ENCODE measurements at regions not wholly inside any gene's neighbourhood (a gene's known extent, or its start where the extent isn't known, plus 50 kb on each side); places are given as distances from the start of the nearest gene placed in this dataset.

DNA sequence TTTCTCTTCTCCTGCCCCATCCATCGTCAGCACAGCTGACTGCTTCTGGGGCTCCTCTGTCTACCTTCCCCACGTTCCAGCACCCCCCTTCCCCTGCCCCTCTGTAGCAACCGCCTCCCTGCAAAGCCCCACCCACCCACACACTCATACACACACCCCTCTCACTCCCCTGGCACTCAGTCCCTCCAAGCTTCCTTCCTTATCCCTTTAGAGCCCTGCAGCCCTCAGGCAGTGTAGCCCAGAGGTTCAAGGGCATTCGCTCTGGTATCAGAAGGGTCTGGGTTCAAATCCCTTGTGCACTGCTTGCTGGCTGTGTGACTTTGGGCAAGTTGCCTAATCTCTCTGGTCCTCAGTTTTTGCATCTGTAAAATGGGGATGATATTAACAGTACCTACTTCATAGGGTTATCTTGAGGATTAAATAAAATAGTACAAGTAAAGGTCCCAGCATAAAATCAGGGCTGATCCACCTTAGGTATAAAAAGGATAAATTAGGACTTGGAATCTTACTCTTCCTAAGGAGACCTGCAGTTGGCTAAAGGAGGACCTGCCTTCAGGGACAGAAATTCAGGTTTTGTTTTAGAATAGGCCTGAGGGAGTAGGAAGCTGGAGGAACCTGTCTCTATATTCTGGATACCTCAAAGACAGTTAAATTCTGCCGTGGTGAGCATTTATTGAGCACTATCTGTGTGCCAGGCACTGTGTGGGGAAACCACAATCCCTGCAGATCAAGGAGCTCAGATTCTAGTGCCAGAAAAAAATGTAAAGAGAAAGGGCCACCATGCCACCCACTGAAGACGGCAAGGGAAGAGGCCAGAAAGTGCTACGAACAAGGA lies 94.1 kb downstream of the SNX5 start:
- Histone ChIP-seq H3K27me3 (ENCODE audit: control insufficient read depth, insufficient read depth, low read length) (peaks cover 2% of the 10 kb centered on the region), H3K4me3 (ENCODE audit: low read depth, low read length) (no peak overlapping the region), H3K36me3 (ENCODE audit: control insufficient read depth, insufficient read depth, low read length) (no peaks in the 10 kb centered on the region)
- TF ChIP-seq CTCF (IDR thresholded peaks at IDR 0.05; ENCODE audit: insufficient read depth, low read length, poor library complexity, severe bottlenecking) = no peak
- DNase-seq (ENCODE audit: low read depth) = no peak

DNA sequence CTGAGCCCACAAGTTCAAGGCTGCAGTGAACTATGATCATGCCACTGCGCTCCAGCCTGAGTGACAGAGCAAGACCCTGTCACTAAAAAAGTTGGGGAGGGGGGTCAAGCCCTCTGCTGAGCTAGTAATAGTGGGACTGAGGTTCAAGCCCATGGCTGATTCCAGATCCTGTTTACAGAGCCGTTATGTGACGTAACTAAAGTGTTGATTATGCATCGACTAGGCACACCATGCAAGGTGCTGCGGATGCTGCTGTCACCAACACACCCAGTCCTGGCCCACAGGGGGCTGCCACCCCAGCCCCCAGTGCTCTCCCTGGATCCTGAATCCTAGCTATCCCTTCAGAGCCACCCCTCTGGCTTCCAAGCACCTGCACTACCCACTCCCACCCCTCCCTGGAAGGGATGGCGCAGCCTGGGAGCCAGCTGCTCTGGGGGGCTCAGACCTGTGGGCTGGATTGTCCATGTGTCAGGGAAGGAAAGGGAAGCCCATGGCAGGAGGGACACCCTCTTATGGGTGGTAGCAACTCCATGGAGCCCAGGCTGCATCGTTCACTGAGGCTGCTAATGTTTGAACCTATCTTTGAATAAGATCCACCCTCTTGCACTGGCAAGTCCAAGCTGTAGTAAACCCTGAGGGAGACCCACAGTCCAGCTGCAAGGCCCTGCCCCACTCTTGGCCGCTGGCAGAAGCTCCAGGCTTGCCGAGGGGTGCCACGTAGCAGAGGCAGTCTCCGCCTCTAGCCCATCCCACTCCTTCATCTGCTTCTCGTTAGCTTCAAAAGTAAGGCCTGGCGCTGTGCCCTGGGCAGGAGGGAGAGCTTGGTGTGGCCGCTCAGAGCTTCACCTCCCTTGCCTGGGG lies 95.0 kb downstream of the SNX5 start:
- no peaks in the 10 kb centered on the region for H3K36me3 ChIP-seq (ENCODE audit: control insufficient read depth, insufficient read depth, low read length)
- no peak for TF ChIP-seq CTCF (IDR thresholded peaks at IDR 0.05; ENCODE audit: insufficient read depth, low read length, poor library complexity, severe bottlenecking)
- H3K4me3 ChIP-seq (ENCODE audit: low read depth, low read length) = no peak overlapping the region
- DNase-seq (ENCODE audit: low read depth) = no peak
- peaks cover 2% of the 10 kb centered on the region for H3K27me3 ChIP-seq (ENCODE audit: control insufficient read depth, insufficient read depth, low read length)

GRCh38 chr20:17872959-17873358 lies 95.6 kb downstream of the SNX5 start:
- DNase-seq (ENCODE audit: low read depth) = no peak
- no peak for TF ChIP-seq CTCF (IDR thresholded peaks at IDR 0.05; ENCODE audit: insufficient read depth, low read length, poor library complexity, severe bottlenecking)
- no peaks in the 10 kb centered on the region for H3K36me3 ChIP-seq (ENCODE audit: control insufficient read depth, insufficient read depth, low read length)
- H3K4me3 ChIP-seq (ENCODE audit: low read depth, low read length) = no peak overlapping the region
- peaks cover 4% of the 10 kb centered on the region for H3K27me3 ChIP-seq (ENCODE audit: control insufficient read depth, insufficient read depth, low read length)

GRCh38 chr20:17872434-17872833 lies 96.2 kb downstream of the SNX5 start:
- H3K36me3 ChIP-seq (ENCODE audit: control insufficient read depth, insufficient read depth, low read length) = no peaks in the 10 kb centered on the region
- no peak for DNase-seq (ENCODE audit: low read depth)
- H3K4me3 ChIP-seq (ENCODE audit: low read depth, low read length) = no peak overlapping the region
- peaks cover 4% of the 10 kb centered on the region for H3K27me3 ChIP-seq (ENCODE audit: control insufficient read depth, insufficient read depth, low read length)
- TF ChIP-seq CTCF (IDR thresholded peaks at IDR 0.05; ENCODE audit: insufficient read depth, low read length, poor library complexity, severe bottlenecking) = no peak

DNA sequence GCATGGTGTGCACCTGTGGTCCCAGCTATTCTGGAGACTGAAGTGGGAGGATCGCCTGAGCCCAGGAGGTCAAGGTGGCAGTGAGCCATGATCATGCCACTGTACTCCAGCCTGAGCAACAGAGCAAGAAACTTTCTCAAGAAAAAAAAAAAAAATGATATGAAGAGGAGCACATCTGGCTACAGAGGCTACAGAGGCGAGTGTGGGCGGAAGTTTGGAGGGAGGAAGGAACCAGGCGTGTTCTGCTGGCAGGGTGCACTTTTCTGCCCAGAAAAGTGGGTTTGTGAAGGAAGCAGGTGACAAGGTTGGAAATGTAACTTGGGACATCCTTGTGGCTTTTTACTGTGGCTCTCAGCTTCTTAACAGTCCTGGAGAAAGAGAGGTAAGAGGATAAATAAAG lies 96.7 kb downstream of the SNX5 start:
- no peak for TF ChIP-seq CTCF (IDR thresholded peaks at IDR 0.05; ENCODE audit: insufficient read depth, low read length, poor library complexity, severe bottlenecking)
- H3K27me3 ChIP-seq (ENCODE audit: control insufficient read depth, insufficient read depth, low read length) = peaks cover 4% of the 10 kb centered on the region

More for the DNA sequence above, 96.7 kb downstream of the SNX5 start:
- no peak for DNase-seq (ENCODE audit: low read depth)
- no peaks in the 10 kb centered on the region for H3K36me3 ChIP-seq (ENCODE audit: control insufficient read depth, insufficient read depth, low read length)
- H3K4me3 ChIP-seq (ENCODE audit: low read depth, low read length) = no peak overlapping the region

Data from kidney epithelial cell (primary cell).